ENCODE measurements at regions not wholly inside any gene's neighbourhood (a gene's known extent, or its start where the extent isn't known, plus 50 kb on each side); places are given as distances from the start of the nearest gene placed in this dataset.

GRCh38 chr7:95690367-95690947 lies 81.9 kb upstream of the DYNC1I1 start (continued):
- TF ChIP-seq AKNA (CRISPR knock-in tag; IDR thresholded peaks at IDR 0.05; ENCODE audit: borderline replicate concordance) (no peak), HMGXB4 (CRISPR knock-in tag; IDR thresholded peaks at IDR 0.05; ENCODE audit: borderline replicate concordance in 1 of 2, low read depth in 1 of 2) (peak in 1 of 2 experiments; percentile 34; a peak in 1 of 4 replicates), ZSCAN25 (CRISPR knock-in tag; IDR thresholded peaks at IDR 0.05) (no peak), MTERF4 (CRISPR knock-in tag; IDR thresholded peaks at IDR 0.05) (no peak), RAD21 (CRISPR knock-in tag; IDR thresholded peaks at IDR 0.05) (peak; percentile 25; the same call in 1 of the 2 replicates), DPF2 (CRISPR knock-in tag; IDR thresholded peaks at IDR 0.05; ENCODE audit: borderline replicate concordance, low read depth) (no peak), ZFP41 (CRISPR knock-in tag; IDR thresholded peaks at IDR 0.05; ENCODE audit: borderline replicate concordance) (no peak), SUZ12 (IDR thresholded peaks at IDR 0.05; ENCODE audit: low read depth, low read length) (no peak), ZNF468 (CRISPR knock-in tag; IDR thresholded peaks at IDR 0.05) (no peak), ZNF691 (CRISPR knock-in tag; IDR thresholded peaks at IDR 0.05; ENCODE audit: borderline replicate concordance, low read depth) (no peak), RXRB (CRISPR knock-in tag; IDR thresholded peaks at IDR 0.05; ENCODE audit: borderline replicate concordance) (no peak), ZNF430 (CRISPR knock-in tag; IDR thresholded peaks at IDR 0.05) (no peak), GATA4 (IDR thresholded peaks at IDR 0.05; ENCODE audit: borderline replicate concordance, low read depth) (no peak)
- TF ChIP-seq, protein P1, sequence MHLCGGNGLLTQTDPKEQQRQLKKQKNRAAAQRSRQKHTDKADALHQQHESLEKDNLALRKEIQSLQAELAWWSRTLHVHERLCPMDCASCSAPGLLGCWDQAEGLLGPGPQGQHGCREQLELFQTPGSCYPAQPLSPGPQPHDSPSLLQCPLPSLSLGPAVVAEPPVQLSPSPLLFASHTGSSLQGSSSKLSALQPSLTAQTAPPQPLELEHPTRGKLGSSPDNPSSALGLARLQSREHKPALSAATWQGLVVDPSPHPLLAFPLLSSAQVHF (CRISPR knock-in tag; IDR thresholded peaks at IDR 0.05): no peak
- TF ChIP-seq, protein P2, sequence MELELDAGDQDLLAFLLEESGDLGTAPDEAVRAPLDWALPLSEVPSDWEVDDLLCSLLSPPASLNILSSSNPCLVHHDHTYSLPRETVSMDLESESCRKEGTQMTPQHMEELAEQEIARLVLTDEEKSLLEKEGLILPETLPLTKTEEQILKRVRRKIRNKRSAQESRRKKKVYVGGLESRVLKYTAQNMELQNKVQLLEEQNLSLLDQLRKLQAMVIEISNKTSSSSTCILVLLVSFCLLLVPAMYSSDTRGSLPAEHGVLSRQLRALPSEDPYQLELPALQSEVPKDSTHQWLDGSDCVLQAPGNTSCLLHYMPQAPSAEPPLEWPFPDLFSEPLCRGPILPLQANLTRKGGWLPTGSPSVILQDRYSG (CRISPR knock-in tag; IDR thresholded peaks at IDR 0.05): no peak
